ENCODE measurements at regions not wholly inside any gene's neighbourhood (a gene's known extent, or its start where the extent isn't known, plus 50 kb on each side); places are given as distances from the start of the nearest gene placed in this dataset.

DNA sequence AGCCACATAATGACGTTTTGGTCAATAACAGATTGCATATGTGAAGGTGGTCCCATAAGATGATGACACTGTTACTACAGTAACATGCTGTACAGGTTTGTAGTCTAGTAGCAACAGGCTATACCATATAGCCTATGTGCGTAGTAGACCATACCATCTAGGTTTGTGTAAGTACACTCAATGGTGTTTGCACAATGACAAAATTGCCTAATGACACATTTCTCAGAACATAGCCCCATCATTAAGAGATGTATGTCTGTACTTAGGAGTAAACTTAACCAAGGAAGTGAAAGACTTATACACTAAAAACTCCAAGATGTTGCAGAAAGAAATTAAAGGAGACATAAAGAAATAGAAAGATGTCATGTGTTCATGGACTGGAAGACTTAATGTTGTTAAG lies 66.2 kb downstream of the RPLP1 start:
- TF ChIP-seq, protein P1, sequence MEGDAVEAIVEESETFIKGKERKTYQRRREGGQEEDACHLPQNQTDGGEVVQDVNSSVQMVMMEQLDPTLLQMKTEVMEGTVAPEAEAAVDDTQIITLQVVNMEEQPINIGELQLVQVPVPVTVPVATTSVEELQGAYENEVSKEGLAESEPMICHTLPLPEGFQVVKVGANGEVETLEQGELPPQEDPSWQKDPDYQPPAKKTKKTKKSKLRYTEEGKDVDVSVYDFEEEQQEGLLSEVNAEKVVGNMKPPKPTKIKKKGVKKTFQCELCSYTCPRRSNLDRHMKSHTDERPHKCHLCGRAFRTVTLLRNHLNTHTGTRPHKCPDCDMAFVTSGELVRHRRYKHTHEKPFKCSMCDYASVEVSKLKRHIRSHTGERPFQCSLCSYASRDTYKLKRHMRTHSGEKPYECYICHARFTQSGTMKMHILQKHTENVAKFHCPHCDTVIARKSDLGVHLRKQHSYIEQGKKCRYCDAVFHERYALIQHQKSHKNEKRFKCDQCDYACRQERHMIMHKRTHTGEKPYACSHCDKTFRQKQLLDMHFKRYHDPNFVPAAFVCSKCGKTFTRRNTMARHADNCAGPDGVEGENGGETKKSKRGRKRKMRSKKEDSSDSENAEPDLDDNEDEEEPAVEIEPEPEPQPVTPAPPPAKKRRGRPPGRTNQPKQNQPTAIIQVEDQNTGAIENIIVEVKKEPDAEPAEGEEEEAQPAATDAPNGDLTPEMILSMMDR (IDR thresholded peaks at IDR 0.05) = no peak
- no peak for TF ChIP-seq TCF7L2 (IDR thresholded peaks at IDR 0.05; ENCODE audit: low read depth, low read length)
- no peak for TF ChIP-seq POLR2AphosphoS5 (IDR thresholded peaks at IDR 0.05; ENCODE audit: low read depth, low read length)
